Stimulated activated CD8-positive, alpha-beta memory T cell treated with anti-CD3 and anti-CD28 coated beads, Interleukin-15, amount 100 ng/mL, for 1 hour (primary cell): ENCODE measurements at regions not wholly inside any gene's neighbourhood (a gene's known extent, or its start where the extent isn't known, plus 50 kb on each side); places are given as distances from the start of the nearest gene placed in this dataset.

Source experiments
- DNase-seq: peaks from one replicate; pipeline ENCODE4 v3.0.0-alpha.2; 2020; ENCODE audit warnings: low read depth

DNA sequence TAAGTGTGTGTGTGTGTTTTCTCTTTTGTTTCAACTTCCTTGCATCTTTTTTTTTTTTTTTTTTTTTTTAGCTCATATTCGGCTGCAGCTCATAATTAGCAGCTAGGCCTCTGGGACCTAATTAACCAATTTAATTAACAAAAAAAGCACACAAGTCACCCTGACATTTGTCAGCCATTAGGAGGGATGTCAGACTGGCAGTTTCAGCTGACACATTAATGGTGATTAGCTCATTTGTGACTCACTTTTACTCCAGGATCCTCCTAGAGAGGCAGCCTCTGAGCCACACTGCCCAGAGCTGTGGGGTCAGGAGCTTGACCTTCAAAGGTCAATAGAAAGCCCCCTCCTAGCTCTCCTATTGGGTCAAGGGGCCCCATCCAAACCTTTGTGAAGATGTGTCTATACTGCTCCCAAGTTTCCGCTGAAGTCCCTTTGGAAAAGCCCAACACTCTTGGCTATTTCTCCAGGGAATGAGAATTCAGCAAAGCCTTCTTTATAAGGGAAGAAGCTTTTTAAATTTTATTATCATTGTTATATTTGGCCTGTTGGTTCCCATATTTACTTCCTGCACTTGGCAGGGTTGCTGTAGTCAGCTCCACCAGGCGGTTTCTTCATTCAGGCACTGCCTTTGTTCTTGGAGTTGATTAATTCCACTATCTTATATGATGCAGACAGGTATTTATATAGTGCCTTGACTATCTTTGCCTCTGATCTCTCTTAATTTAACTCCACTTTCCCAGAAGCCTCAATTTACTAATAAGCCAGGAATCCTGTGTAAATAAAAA, 109.5 kb upstream of the HABP2 start:
- no peak for DNase-seq

- no peak for DNase-seq
Measured at GRCh38 chr10:113444766-113445365, 108.0 kb upstream of the HABP2 start.

DNA sequence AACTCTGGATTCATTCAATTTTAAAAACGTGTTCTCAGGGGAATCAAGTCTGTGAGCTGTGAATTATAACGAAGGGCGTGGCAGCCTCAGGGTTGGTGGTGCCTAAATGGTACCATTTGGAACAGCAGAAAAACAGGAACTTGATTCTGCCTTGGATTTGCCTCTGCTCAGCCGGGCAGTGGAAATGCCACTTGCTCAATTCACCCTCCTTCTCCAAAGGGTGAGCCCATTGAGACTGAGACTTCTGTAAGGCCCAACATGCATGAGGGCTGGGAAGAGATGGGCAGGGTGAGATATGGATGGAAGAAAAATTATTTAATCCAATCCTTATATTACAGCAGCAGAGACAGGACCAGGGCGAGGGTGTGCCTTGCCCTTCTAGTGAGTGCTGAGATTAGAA, 107.1 kb upstream of the HABP2 start:
- DNase-seq: no peak

- DNase-seq: no peak
Measured at GRCh38 chr10:113446739-113447138, 106.1 kb upstream of the HABP2 start.

GRCh38 chr10:113447278-113447677, 105.6 kb upstream of the HABP2 start:
- no peak for DNase-seq

DNA sequence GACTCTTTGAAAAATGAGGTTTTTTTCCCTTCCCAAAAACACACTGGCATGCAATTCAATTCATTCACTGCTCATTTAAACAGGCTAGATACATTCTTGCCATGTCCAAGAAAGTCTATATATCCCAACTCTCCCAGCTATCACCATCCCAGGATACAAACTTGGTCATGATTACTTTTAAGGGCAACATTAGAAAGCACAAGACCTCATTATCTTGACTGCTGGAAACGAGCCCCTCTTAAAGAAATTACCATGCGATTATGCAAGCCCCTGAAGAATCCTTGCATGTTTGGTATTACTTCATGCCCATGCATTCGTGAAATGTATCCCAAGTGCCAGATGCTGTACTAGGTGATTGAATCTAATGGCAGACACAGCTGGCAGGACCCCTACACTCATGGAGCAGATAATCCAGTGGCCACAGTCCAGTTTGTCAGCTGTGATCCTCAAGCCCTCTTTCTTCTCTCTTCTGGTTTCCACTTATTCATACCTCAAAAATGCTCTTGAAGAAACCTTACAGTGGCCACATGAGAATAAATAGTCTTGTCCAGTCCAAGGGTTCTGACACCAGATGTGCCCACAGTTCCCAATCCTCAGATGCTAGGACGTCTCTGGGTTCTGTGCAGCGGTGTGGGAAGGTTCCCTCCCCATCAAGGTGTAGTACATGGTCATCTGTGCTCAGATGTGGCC, 103.7 kb upstream of the HABP2 start:
- DNase-seq: no peak

DNA sequence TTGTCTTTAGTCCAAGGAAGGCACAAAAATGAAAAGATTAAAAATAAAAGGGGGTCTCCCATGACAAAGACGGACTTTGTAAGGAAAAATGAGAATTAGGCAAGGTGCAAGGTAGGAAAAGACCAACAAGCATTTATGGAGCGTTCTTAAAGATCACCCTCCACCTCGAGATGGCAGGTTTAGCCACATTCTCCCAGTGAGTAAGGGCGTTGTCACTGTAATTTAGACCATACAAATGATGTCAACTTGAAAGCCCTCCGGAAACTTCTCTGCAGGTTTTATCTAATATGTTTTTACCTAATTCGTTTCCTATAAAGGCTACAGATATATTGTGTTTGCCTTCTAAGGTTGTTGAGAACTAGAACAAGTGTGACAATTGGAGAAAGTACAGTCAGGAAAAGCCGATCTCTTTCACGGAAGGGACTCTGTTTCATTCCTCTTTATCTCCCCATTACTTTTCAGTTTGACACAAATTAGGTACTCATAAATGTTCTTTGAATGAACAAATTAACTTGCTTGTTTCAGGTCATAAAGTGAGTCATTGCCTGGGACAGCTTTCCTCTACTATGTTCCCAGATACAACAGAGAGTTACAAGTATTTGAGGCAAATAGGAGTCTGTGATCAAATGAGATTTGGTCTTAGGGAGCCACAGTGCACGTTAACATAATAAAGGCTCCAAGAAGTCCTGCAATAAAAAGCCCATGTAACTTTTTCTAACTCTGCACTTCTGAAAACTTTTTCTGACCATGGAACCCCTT, 102.6 kb upstream of the HABP2 start:
- DNase-seq: no peak

DNA sequence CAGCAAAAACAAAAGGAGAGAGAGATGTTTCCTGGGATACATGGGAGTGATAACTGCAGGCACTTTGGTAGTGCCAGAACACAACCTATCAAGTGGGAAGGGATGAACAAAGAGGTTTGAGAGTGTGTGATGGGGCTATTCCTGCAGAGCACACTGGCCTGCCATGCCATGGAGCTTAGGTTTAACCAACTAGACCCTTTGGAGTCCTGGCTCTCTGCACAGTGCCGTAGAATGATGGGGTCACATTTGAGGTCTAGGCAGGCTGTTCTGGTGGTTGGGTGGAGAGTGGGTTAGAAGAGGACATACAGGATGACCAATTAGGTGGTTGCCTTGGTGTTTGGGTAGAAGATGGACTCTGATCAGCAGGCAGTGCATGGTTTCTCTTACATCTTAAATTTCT, 101.9 kb upstream of the HABP2 start:
- DNase-seq: no peak

GRCh38 chr10:113452146-113452845, 100.6 kb upstream of the HABP2 start:
- no peak for DNase-seq

- DNase-seq: no peak
Measured at GRCh38 chr10:113453351-113453750, 99.5 kb upstream of the HABP2 start.

DNA sequence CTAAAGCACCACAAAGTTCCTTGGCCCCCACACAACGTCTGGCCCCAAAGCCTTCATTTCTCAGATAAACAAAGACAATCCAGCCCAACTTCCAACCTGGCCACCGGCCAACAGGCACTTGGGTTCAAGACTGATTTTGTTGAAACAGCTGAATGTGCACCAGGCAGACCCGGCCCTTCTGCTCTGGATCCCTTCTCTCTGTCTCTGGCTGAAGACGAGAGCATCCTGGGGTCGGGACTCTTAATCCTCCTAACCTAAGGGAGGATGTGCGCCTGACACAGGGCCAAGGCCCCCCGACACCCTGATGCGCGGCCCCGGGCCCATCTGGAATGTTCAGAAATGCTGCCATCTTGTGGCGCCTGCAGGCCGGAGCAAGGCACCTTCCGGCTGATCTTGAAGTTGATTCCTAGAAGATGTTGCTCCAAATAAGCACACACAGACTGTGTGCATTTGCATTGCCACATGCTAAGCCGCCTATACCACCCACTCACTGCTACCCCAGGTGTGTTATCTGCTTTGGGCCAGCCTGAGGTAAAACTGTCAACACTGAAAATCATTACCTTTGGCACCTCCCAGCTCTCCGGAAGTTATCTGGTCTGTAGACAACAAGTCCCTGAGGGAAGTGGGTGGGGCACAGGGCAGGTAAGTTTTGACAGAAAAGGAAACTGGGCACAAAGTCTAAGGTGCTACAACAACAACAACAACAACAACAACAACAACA, 98.4 kb upstream of the HABP2 start:
- DNase-seq: no peak

DNA sequence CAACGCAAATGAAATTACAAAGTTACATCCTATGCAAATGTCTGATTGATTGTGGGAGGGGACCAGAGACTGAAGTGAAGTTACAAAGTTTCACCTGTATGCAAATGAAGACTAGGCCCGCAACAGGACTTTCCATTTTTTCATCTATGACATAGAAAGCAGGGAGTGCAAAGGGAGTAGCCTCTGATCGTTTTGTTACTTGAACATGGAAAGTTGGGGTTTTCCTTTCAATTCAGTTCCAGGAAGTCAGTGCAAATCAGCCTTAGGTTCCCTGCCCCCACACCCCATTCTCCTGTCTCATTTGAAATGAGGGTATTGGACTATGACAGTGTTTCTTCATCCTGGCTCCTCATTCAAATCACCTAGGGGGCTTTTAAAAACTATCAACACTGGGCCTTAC, 96.9 kb upstream of the HABP2 start:
- DNase-seq: no peak

DNA sequence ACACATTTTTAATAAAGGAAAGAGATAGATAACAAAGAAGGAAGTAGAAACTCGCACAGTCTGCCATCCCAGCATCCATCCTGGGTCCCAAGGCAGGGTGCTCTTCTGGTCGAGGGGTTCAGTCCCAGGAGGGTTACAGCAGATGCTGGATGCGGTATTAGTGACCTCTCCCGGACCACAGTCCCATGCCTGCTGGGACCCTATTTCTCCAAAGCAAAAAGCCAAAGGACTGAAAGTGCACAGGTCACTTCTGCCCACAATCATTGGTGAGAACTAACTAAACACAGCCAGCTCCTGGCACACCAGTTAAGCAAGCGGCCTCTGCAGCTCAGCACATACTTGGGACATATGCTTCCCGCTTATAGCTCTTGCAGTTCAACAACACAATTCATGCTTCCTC, 96.1 kb upstream of the HABP2 start:
- DNase-seq: no peak

GRCh38 chr10:113457408-113457807, 95.4 kb upstream of the HABP2 start:
- DNase-seq: no peak

DNA sequence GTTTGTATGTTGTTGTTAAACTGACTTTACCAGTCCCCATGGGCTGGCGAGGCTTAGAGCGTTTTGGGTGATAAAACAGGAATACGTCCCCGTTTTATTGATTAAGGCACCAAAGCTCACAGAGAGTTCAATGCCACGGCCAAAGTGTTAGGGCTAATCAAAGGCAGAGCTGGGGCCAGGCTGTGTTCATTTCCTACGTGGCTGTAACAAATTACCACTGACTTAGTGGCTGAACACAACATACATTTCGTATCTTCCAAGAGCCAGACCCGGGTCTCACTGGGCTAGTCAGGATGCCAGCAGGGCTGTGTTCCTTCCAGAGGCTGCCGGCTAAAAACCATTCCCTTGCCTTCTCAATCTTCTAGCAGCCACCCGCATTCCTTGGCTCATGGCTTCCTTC, 94.4 kb upstream of the HABP2 start:
- DNase-seq: no peak

- no peak for DNase-seq
Measured at GRCh38 chr10:113458944-113459343, 93.9 kb upstream of the HABP2 start.

DNA sequence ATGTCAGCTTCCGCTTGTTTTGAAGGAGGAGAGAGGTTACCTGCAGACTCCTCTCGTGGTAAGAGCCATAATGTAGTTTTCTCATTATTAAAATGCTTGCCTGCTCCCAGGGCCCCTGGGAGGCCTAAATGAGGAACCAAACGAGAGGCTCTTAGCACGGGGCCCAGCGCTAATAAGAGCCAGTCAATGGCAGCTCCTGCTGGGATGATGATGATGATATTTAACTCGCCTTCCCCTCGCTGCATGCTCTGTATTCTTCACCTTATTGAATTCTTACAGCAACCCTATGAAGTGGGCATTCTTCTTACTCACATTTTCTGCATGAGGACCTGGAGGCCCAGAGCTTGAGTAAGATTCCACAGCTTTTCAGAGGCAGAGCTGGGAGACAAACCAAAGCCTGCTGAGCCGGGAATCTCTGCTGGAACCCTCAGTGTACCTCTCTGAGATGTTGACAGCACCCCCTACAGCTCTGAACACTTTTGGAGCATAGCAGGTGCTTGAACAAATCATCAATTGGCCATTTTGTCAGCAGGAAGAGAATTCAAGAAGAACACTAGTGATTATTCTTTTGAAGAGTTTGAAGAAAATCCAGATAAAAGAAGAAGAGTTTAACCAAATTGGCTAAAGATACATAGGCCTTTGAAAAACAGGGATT, 93.1 kb upstream of the HABP2 start:
- DNase-seq: no peak

DNA sequence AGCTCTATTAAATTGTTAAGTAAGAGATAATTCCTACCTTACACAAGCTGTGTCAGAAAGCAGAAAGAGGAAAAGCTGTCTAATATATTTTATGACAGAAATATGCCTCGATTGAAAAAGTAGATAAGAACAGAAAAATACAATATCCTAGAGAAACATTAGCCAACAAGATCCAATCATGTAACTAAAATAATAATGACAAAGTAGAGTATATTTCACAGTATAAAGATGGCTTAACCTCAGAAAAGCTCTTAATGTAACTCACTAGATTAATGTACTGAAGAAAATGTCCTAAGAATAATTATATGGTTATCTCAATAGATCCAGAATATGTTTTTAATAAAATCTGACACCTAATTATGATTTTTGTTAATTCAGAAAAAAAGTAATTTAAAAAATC, 89.8 kb upstream of the HABP2 start:
- DNase-seq: no peak

- no peak for DNase-seq
Measured at GRCh38 chr10:113463777-113464176, 89.1 kb upstream of the HABP2 start.

GRCh38 chr10:113469796-113470195, 83.1 kb upstream of the HABP2 start:
- no peak for DNase-seq
